ENCODE measurements at regions not wholly inside any gene's neighbourhood (a gene's known extent, or its start where the extent isn't known, plus 50 kb on each side); places are given as distances from the start of the nearest gene placed in this dataset.

GRCh38 chr9:73065439-73065838 lies 86.2 kb upstream of the ANXA1 start:
- Histone ChIP-seq H4K20me1 (replicated peaks; ENCODE audit: control insufficient read depth, insufficient read depth, low read length) (no peaks in the 10 kb centered on the region), H3K36me3 (ENCODE audit: control insufficient read depth, insufficient read depth, low read length) (no peaks in the 10 kb centered on the region), H3K4me1 (replicated peaks in 1 of 2; ENCODE audit: control insufficient read depth in 2 of 2, insufficient read depth in 2 of 2, low read length in 2 of 2) (no peaks in the 10 kb centered on the region), H3K27me3 (ENCODE audit: control insufficient read depth in 2 of 2, insufficient read depth in 2 of 2, low read length in 2 of 2) (no peaks in the 10 kb centered on the region), H3K4me3 (no peak overlapping the region), H3K27ac (ENCODE audit: extremely low read depth, low read depth, low read length) (no peak overlapping the region), H2AFZ (ENCODE audit: low read depth, low read length) (no peak overlapping the region), H3K4me2 (ENCODE audit: insufficient read depth, low read length) (no peak overlapping the region), H3K79me2 (ENCODE audit: control insufficient read depth, insufficient read depth, low read length) (no peaks in the 10 kb centered on the region), H3K9me1 (ENCODE audit: control insufficient read depth, insufficient read depth, low read length) (no peaks in the 10 kb centered on the region), H3K9ac (ENCODE audit: insufficient read depth in 1 of 2, low read depth in 2 of 2, low read length in 2 of 2) (no peak overlapping the region), H3K9me3 (replicated peaks; ENCODE audit: control insufficient read depth, insufficient read depth, low read depth, low read length) (no peaks in the 10 kb centered on the region)
- no TSS peak for BruUV-seq (replicated peaks)
- DNase-seq (ENCODE audit: extremely low read depth in 1 of 4, low spot score in 3 of 4) (no peak), ATAC-seq (no peak), FAIRE-seq (no peak)
- ChIA-PET CTCF (ENCODE audit: low intra/inter-chr PET ratio) (no interaction called here), POLR2A (interaction anchor here (0.6 kb wide), 1 partner anchor 87 kb away, joined by 3 read pairs; no protein-coding TSS in a partner anchor)
- WGBS (ENCODE audit: insufficient coverage, low coverage, missing lambda C conversion rate), result 72% methylated on average over 6 of the region's 6 CpGs
- in situ Hi-C loops (cut with MboI), result no loop called here
- intact Hi-C loops (cut with micrococcal nuclease), result no loop called here
- TF ChIP-seq ZNF668 (CRISPR knock-in tag; IDR thresholded peaks at IDR 0.05), result no peak
- no peak for TF ChIP-seq ZNF766 (CRISPR knock-in tag; conservative IDR thresholded peaks at IDR 0.05)
- TF ChIP-seq CBX1 (IDR thresholded peaks at IDR 0.05; ENCODE audit: low read depth), result no peak
- no peak for TF ChIP-seq MAFG (tag; conservative IDR thresholded peaks at IDR 0.05)
- no peak for TF ChIP-seq TFAM (CRISPR knock-in tag; conservative IDR thresholded peaks at IDR 0.05)
- TF ChIP-seq CREB1 (IDR thresholded peaks at IDR 0.05), result no peak
- no peak for TF ChIP-seq CREB1 (CRISPR knock-in tag; IDR thresholded peaks at IDR 0.05)
- TF ChIP-seq ZBED1 (IDR thresholded peaks at IDR 0.05), result no peak
- no peak for TF ChIP-seq ZNF644 (tag; IDR thresholded peaks at IDR 0.05; ENCODE audit: low read depth)
- TF ChIP-seq RFX7 (CRISPR knock-in tag; IDR thresholded peaks at IDR 0.05), result no peak
- no peak for TF ChIP-seq ZNF444 (CRISPR knock-in tag; IDR thresholded peaks at IDR 0.05)
- no peak for TF ChIP-seq ZKSCAN8 (CRISPR knock-in tag; IDR thresholded peaks at IDR 0.05)
- TF ChIP-seq, protein P1, sequence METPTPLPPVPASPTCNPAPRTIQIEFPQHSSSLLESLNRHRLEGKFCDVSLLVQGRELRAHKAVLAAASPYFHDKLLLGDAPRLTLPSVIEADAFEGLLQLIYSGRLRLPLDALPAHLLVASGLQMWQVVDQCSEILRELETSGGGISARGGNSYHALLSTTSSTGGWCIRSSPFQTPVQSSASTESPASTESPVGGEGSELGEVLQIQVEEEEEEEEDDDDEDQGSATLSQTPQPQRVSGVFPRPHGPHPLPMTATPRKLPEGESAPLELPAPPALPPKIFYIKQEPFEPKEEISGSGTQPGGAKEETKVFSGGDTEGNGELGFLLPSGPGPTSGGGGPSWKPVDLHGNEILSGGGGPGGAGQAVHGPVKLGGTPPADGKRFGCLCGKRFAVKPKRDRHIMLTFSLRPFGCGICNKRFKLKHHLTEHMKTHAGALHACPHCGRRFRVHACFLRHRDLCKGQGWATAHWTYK (CRISPR knock-in tag; IDR thresholded peaks at IDR 0.05), result no peak
- TF ChIP-seq, protein P2, sequence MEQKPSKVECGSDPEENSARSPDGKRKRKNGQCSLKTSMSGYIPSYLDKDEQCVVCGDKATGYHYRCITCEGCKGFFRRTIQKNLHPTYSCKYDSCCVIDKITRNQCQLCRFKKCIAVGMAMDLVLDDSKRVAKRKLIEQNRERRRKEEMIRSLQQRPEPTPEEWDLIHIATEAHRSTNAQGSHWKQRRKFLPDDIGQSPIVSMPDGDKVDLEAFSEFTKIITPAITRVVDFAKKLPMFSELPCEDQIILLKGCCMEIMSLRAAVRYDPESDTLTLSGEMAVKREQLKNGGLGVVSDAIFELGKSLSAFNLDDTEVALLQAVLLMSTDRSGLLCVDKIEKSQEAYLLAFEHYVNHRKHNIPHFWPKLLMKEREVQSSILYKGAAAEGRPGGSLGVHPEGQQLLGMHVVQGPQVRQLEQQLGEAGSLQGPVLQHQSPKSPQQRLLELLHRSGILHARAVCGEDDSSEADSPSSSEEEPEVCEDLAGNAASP (IDR thresholded peaks at IDR 0.05), result no peak
- no peak for TF ChIP-seq FOXJ3 (CRISPR knock-in tag; IDR thresholded peaks at IDR 0.05)
- TF ChIP-seq RAD21 (CRISPR knock-in tag; conservative IDR thresholded peaks at IDR 0.05 in 1 of 2, IDR thresholded peaks at IDR 0.05 in 1 of 2), result no peak
- TF ChIP-seq POU5F1 (IDR thresholded peaks at IDR 0.05; ENCODE audit: borderline replicate concordance, low read depth, low read length, partially characterized antibody), result no peak
- no peak for TF ChIP-seq THRB (CRISPR knock-in tag; conservative IDR thresholded peaks at IDR 0.05)
- TF ChIP-seq FOXO4 (CRISPR knock-in tag; IDR thresholded peaks at IDR 0.05), result no peak
